ENCODE measurements at regions not wholly inside any gene's neighbourhood (a gene's known extent, or its start where the extent isn't known, plus 50 kb on each side); places are given as distances from the start of the nearest gene placed in this dataset.

- no peak for TF ChIP-seq CTCF (IDR thresholded peaks at IDR 0.05 in 2 of 3, conservative IDR thresholded peaks at IDR 0.05 in 1 of 3; ENCODE audit: borderline replicate concordance in 1 of 3, insufficient read depth in 1 of 3, low read depth in 2 of 3, low read length in 2 of 3)
- TF ChIP-seq REST (IDR thresholded peaks at IDR 0.05; ENCODE audit: low read depth) = no peak
Measured at GRCh38 chr20:37593710-37594109, 66.0 kb upstream of the BLCAP start.

Measured in HCT116 (cell line).